ENCODE measurements at regions not wholly inside any gene's neighbourhood (a gene's known extent, or its start where the extent isn't known, plus 50 kb on each side); places are given as distances from the start of the nearest gene placed in this dataset.

GRCh38 chr1:163820226-163820625 lies 498.5 kb downstream of the NUF2 start:
- TF ChIP-seq, protein P1, sequence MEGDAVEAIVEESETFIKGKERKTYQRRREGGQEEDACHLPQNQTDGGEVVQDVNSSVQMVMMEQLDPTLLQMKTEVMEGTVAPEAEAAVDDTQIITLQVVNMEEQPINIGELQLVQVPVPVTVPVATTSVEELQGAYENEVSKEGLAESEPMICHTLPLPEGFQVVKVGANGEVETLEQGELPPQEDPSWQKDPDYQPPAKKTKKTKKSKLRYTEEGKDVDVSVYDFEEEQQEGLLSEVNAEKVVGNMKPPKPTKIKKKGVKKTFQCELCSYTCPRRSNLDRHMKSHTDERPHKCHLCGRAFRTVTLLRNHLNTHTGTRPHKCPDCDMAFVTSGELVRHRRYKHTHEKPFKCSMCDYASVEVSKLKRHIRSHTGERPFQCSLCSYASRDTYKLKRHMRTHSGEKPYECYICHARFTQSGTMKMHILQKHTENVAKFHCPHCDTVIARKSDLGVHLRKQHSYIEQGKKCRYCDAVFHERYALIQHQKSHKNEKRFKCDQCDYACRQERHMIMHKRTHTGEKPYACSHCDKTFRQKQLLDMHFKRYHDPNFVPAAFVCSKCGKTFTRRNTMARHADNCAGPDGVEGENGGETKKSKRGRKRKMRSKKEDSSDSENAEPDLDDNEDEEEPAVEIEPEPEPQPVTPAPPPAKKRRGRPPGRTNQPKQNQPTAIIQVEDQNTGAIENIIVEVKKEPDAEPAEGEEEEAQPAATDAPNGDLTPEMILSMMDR (IDR thresholded peaks at IDR 0.05): no peak
- no peak for TF ChIP-seq TCF7L2 (IDR thresholded peaks at IDR 0.05; ENCODE audit: low read depth, low read length)
- TF ChIP-seq SIN3A (IDR thresholded peaks at IDR 0.05; ENCODE audit: borderline replicate concordance, insufficient read depth, low read depth, low read length): no peak
- TF ChIP-seq, protein P2, sequence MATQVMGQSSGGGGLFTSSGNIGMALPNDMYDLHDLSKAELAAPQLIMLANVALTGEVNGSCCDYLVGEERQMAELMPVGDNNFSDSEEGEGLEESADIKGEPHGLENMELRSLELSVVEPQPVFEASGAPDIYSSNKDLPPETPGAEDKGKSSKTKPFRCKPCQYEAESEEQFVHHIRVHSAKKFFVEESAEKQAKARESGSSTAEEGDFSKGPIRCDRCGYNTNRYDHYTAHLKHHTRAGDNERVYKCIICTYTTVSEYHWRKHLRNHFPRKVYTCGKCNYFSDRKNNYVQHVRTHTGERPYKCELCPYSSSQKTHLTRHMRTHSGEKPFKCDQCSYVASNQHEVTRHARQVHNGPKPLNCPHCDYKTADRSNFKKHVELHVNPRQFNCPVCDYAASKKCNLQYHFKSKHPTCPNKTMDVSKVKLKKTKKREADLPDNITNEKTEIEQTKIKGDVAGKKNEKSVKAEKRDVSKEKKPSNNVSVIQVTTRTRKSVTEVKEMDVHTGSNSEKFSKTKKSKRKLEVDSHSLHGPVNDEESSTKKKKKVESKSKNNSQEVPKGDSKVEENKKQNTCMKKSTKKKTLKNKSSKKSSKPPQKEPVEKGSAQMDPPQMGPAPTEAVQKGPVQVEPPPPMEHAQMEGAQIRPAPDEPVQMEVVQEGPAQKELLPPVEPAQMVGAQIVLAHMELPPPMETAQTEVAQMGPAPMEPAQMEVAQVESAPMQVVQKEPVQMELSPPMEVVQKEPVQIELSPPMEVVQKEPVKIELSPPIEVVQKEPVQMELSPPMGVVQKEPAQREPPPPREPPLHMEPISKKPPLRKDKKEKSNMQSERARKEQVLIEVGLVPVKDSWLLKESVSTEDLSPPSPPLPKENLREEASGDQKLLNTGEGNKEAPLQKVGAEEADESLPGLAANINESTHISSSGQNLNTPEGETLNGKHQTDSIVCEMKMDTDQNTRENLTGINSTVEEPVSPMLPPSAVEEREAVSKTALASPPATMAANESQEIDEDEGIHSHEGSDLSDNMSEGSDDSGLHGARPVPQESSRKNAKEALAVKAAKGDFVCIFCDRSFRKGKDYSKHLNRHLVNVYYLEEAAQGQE (IDR thresholded peaks at IDR 0.05; ENCODE audit: insufficient read depth in 1 of 2, low read depth in 2 of 2, low read length in 1 of 2): no peak
- TF ChIP-seq POLR2AphosphoS5 (IDR thresholded peaks at IDR 0.05; ENCODE audit: low read depth, low read length): no peak
- no peak for DNase-seq (ENCODE audit: low read depth, low spot score)
- ATAC-seq: no peak
- in situ Hi-C loops (cut with HindIII; ENCODE audit: low pct_unique_long_range_greater_than_20kb, low sequenced_read_pairs) (no loop called here), intact Hi-C loops (cut with micrococcal nuclease; ENCODE audit: unreplicated experiment) (no loop called here)
- no peaks in the 10 kb centered on the region for H3K36me3 ChIP-seq (ENCODE audit: control insufficient read depth, insufficient read depth, low read length)
- ChIA-PET CTCF (no interaction called here), POLR2A (no interaction called here)
- no peaks in the 10 kb centered on the region for H3K9me3 ChIP-seq (ENCODE audit: control insufficient read depth, insufficient read depth, low read depth, low read length)
- H3K27me3 ChIP-seq (ENCODE audit: control insufficient read depth, insufficient read depth, low read length): no peaks in the 10 kb centered on the region
- no peak overlapping the region for H3K4me3 ChIP-seq (ENCODE audit: low read depth in 2 of 2, low read length in 2 of 2)
- BruUV-seq (replicated peaks): no TSS peak
- H3K27ac ChIP-seq (ENCODE audit: low read length): no peak overlapping the region
- no peaks in the 10 kb centered on the region for H3K4me1 ChIP-seq (ENCODE audit: control insufficient read depth, insufficient read depth, low read length)

DNA sequence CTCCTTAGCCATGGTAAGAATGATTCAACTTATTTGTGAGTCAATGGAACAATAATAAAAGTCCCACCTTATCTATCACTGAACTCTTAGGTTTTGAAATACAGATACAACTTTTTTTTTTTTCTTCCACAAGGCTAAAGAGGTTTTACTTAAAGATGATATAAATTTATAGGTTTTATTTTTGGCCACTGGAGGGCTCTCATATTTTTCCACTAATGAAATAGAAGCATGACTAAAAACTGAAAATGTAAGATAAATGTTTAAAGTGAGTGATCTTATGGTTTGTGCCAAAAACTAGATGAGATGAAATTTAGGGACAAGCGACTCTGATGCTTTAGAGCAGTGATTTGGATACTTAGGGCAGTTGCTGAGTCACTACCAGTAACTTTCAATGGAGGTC lies 499.0 kb downstream of the NUF2 start:
- ATAC-seq (no peak), DNase-seq (ENCODE audit: low read depth, low spot score) (no peak)
- TF ChIP-seq, protein P1 (IDR thresholded peaks at IDR 0.05): no peak; the same call in 1 of the 2 replicates
- TF ChIP-seq SIN3A (IDR thresholded peaks at IDR 0.05; ENCODE audit: borderline replicate concordance, insufficient read depth, low read depth, low read length): no peak
- TF ChIP-seq POLR2AphosphoS5 (IDR thresholded peaks at IDR 0.05; ENCODE audit: low read depth, low read length): no peak
- TF ChIP-seq, protein P2 (IDR thresholded peaks at IDR 0.05; ENCODE audit: insufficient read depth in 1 of 2, low read depth in 2 of 2, low read length in 1 of 2): no peak
- no peak for TF ChIP-seq TCF7L2 (IDR thresholded peaks at IDR 0.05; ENCODE audit: low read depth, low read length)
- H3K36me3 ChIP-seq (ENCODE audit: control insufficient read depth, insufficient read depth, low read length): no peaks in the 10 kb centered on the region
- no peaks in the 10 kb centered on the region for H3K4me1 ChIP-seq (ENCODE audit: control insufficient read depth, insufficient read depth, low read length)
- ChIA-PET POLR2A (no interaction called here), CTCF (no interaction called here)
- in situ Hi-C loops (cut with HindIII; ENCODE audit: low pct_unique_long_range_greater_than_20kb, low sequenced_read_pairs) (no loop called here), intact Hi-C loops (cut with micrococcal nuclease; ENCODE audit: unreplicated experiment) (no loop called here)
- H3K27me3 ChIP-seq (ENCODE audit: control insufficient read depth, insufficient read depth, low read length): no peaks in the 10 kb centered on the region
- no TSS peak for BruUV-seq (replicated peaks)
- no peak overlapping the region for H3K4me3 ChIP-seq (ENCODE audit: low read depth in 2 of 2, low read length in 2 of 2)
- H3K9me3 ChIP-seq (ENCODE audit: control insufficient read depth, insufficient read depth, low read depth, low read length): no peaks in the 10 kb centered on the region
- H3K27ac ChIP-seq (ENCODE audit: low read length): no peak overlapping the region
